ENCODE measurements at regions not wholly inside any gene's neighbourhood (a gene's known extent, or its start where the extent isn't known, plus 50 kb on each side); places are given as distances from the start of the nearest gene placed in this dataset.

- TF ChIP-seq TAF1 (IDR thresholded peaks at IDR 0.05; ENCODE audit: low read depth) = no peak
- TF ChIP-seq CTCF (IDR thresholded peaks at IDR 0.05; ENCODE audit: poor library complexity, severe bottlenecking) = no peak
- TF ChIP-seq EZH2 (IDR thresholded peaks at IDR 0.05; ENCODE audit: borderline replicate concordance, insufficient read depth, low read length, poor library complexity, severe bottlenecking) = no peak
- TF ChIP-seq SMC3 (conservative IDR thresholded peaks at IDR 0.05; ENCODE audit: poor library complexity) = no peak
- TF ChIP-seq POLR2AphosphoS5 (IDR thresholded peaks at IDR 0.05) = no peak
These were observed 694.3 kb upstream of the MGAT4C start for GRCh38 chr12:86950444-86950843.

Data from neural cell (in vitro differentiated cells).